IMR-90 (cell line): ENCODE measurements at regions not wholly inside any gene's neighbourhood (a gene's known extent, or its start where the extent isn't known, plus 50 kb on each side); places are given as distances from the start of the nearest gene placed in this dataset.

Experiments
- ATAC-seq: fragments of 200-7000 bp; cut with Tn5 transposase; 2 replicates; pipeline ENCODE4 v1.9.1; 2020; ENCODE audit warnings: low read depth, mild to moderate bottlenecking, moderate library complexity
- BruUV-seq: library from RNA; stranded (reverse); fragments of 400-500 nt; replicated peaks from 2 replicates; lab custom pipeline; 2021; lab: Mats Ljungman, UMichigan
- CTCF ChIA-PET: fragments of 300-600 bp; formaldehyde crosslinking; extraction: SDS; loops from one replicate; lab custom pipeline; 2021; ENCODE audit warnings: antibody characterized with exemption; lab: Yijun Ruan, JAX
- POLR2A ChIA-PET: fragments of 300-600 bp; sonication (Branson Sonifier 250); formaldehyde crosslinking; loops from one replicate; lab custom pipeline; 2022; ENCODE audit warnings: antibody characterized with exemption; ENCODE audit not compliant: unreplicated experiment; lab: Charles Lee
- DNase-seq: peaks from one replicate; pipeline ENCODE4 v3.0.0; 2013
- H2AFZ ChIP-seq: replicated peaks from 2 replicates; pipeline ENCODE3; 2013; ENCODE audit warnings: low read length, mild to moderate bottlenecking; ENCODE audit not compliant: poor library complexity
- H2AK5ac ChIP-seq: 2 replicates; pipeline ENCODE4 v1.6.1; 2013; ENCODE audit warnings: low read depth, low read length, inconsistent platforms
- H2AK9ac ChIP-seq: replicated peaks from 2 replicates; pipeline ENCODE3; 2013; ENCODE audit warnings: mild to moderate bottlenecking, low read depth, low read length, moderate library complexity; ENCODE audit not compliant: poor library complexity
- H2BK120ac ChIP-seq: 2 replicates; pipeline ENCODE4 v1.6.1; 2013; ENCODE audit warnings: low read depth, low read length, inconsistent platforms
- H2BK15ac ChIP-seq: 3 replicates; pipeline ENCODE4 v1.6.1; 2013; ENCODE audit warnings: low read depth, low read length, inconsistent platforms
- H2BK20ac ChIP-seq: 2 replicates; pipeline ENCODE4 v1.6.1; 2013; ENCODE audit warnings: low read depth, mild to moderate bottlenecking, inconsistent platforms, low read length, moderate library complexity
- H2BK5ac ChIP-seq: 2 replicates; pipeline ENCODE4 v1.6.1; 2013; ENCODE audit warnings: mild to moderate bottlenecking, low read depth, low read length, inconsistent platforms; ENCODE audit not compliant: poor library complexity, severe bottlenecking
- H3K14ac ChIP-seq: replicated peaks from 2 replicates; pipeline ENCODE4 v1.6.1; 2013; ENCODE audit warnings: low read depth, low read length, inconsistent platforms
- H3K18ac ChIP-seq: 2 replicates; pipeline ENCODE4 v1.6.1; 2013; ENCODE audit warnings: low read depth, low read length, control low read depth
- H3K23ac ChIP-seq: 2 replicates; pipeline ENCODE4 v1.6.1; 2013; ENCODE audit warnings: low read depth, low read length, inconsistent platforms
- H3K27ac ChIP-seq: 2 replicates; pipeline ENCODE4 v1.5.1; 2013; ENCODE audit warnings: mild to moderate bottlenecking, control low read depth, low read length; ENCODE audit not compliant: insufficient read depth
- H3K27me3 ChIP-seq: 2 replicates; pipeline ENCODE4 v1.6.1; 2013; ENCODE audit warnings: low read length; ENCODE audit not compliant: control insufficient read depth, insufficient read depth
- H3K36me3 ChIP-seq: 2 replicates; pipeline ENCODE4 v1.6.1; 2013; ENCODE audit warnings: low read length, mixed read lengths; ENCODE audit not compliant: control insufficient read depth, insufficient read depth
- H3K4ac ChIP-seq: 2 replicates; pipeline ENCODE4 v1.6.1; 2013; ENCODE audit warnings: low read depth, low read length, inconsistent platforms
- H3K4me1 ChIP-seq: 2 replicates; pipeline ENCODE4 v1.6.1; 2013; ENCODE audit warnings: low read length, mixed read lengths; ENCODE audit not compliant: control insufficient read depth, insufficient read depth
- H3K4me2 ChIP-seq: 2 replicates; pipeline ENCODE4 v1.6.1; 2013; ENCODE audit warnings: low read depth, mild to moderate bottlenecking, control low read depth, low read length, moderate library complexity
- H3K4me3 ChIP-seq: 2 replicates; pipeline ENCODE4 v1.5.1; 2013; ENCODE audit warnings: low read depth, mild to moderate bottlenecking, control low read depth, low read length, moderate library complexity; ENCODE audit not compliant: insufficient read depth
- H3K56ac ChIP-seq: 2 replicates; pipeline ENCODE4 v1.6.1; 2013; ENCODE audit warnings: low read length, inconsistent platforms; ENCODE audit not compliant: insufficient read depth; ENCODE audit errors: extremely low read depth
- H3K79me1 ChIP-seq, 2 experiments: 2 replicates each; pipeline ENCODE4 v1.6.1; 2013; ENCODE audit warnings: low read length in 2 of 2, inconsistent platforms in 1 of 2, low read depth in 1 of 2
- H3K9ac ChIP-seq: 2 replicates; pipeline ENCODE4 v1.6.1; 2013; ENCODE audit warnings: low read depth, low read length, control low read depth
- H3K9me1 ChIP-seq: 2 replicates; pipeline ENCODE4 v1.6.1; 2013; ENCODE audit warnings: low read length, inconsistent platforms; ENCODE audit not compliant: insufficient read depth
- H3K9me3 ChIP-seq: 2 replicates; pipeline ENCODE4 v1.6.1; 2013; ENCODE audit warnings: low read length; ENCODE audit not compliant: control insufficient read depth, insufficient read depth
- H4K20me1 ChIP-seq: 2 replicates; pipeline ENCODE4 v1.6.1; 2013; ENCODE audit warnings: low read length, inconsistent platforms; ENCODE audit not compliant: insufficient read depth
- H4K5ac ChIP-seq: 2 replicates; pipeline ENCODE4 v1.6.1; 2013; ENCODE audit warnings: mild to moderate bottlenecking, low read depth, low read length, control low read depth
- H4K8ac ChIP-seq, 2 experiments: 2 replicates each; pipeline ENCODE4 v1.6.1; 2013; ENCODE audit warnings: low read depth in 2 of 2, low read length in 2 of 2, control low read depth in 1 of 2, inconsistent platforms in 1 of 2
- H4K91ac ChIP-seq: 2 replicates; pipeline ENCODE4 v1.6.1; 2013; ENCODE audit warnings: low read depth, low read length, inconsistent platforms; ENCODE audit not compliant: insufficient read depth
- BHLHE40 ChIP-seq: fragments of 150-350 bp; IDR thresholded peaks from 2 replicates; pipeline ENCODE4 v1.6.1; 2016; ENCODE audit warnings: mild to moderate bottlenecking, low read depth, low read length
- CEBPB ChIP-seq: IDR thresholded peaks from 2 replicates; pipeline ENCODE4 v1.6.1; 2012; ENCODE audit warnings: low read depth, low read length, improper control_type of control experiment
- CHD1 ChIP-seq: IDR thresholded peaks from 2 replicates; pipeline ENCODE4 v1.6.1; 2012; ENCODE audit warnings: low read depth, low read length, improper control_type of control experiment
- CTCF ChIP-seq: conservative IDR thresholded peaks from 2 replicates; pipeline ENCODE4 v1.5.1; 2012; ENCODE audit warnings: mild to moderate bottlenecking, low read depth, low read length, improper control_type of control experiment
- FOS ChIP-seq: fragments of 150-350 bp; IDR thresholded peaks from 2 replicates; pipeline ENCODE4 v1.6.1; 2016; ENCODE audit warnings: low read depth, low read length
- MAFK ChIP-seq: IDR thresholded peaks from 2 replicates; pipeline ENCODE4 v1.6.1; 2012; ENCODE audit warnings: low read depth, low read length, improper control_type of control experiment
- MAZ ChIP-seq: IDR thresholded peaks from 2 replicates; pipeline ENCODE4 v1.6.1; 2012; ENCODE audit warnings: low read depth, mild to moderate bottlenecking, low read length, improper control_type of control experiment, moderate library complexity, borderline replicate concordance
- MXI1 ChIP-seq: IDR thresholded peaks from 2 replicates; pipeline ENCODE4 v1.6.1; 2012; ENCODE audit warnings: low read depth, mild to moderate bottlenecking, low read length, moderate library complexity, borderline replicate concordance
- NFE2L2 ChIP-seq: fragments of 150-350 bp; IDR thresholded peaks from 2 replicates; pipeline ENCODE4 v1.6.1; 2016; ENCODE audit warnings: low read depth, mild to moderate bottlenecking, low read length
- POLR2A ChIP-seq: IDR thresholded peaks from 2 replicates; pipeline ENCODE4 v1.6.1; 2012; ENCODE audit warnings: mild to moderate bottlenecking, low read depth, low read length
- RAD21 ChIP-seq: IDR thresholded peaks from 2 replicates; pipeline ENCODE4 v1.6.1; 2012; ENCODE audit warnings: low read length, improper control_type of control experiment
- RCOR1 ChIP-seq: IDR thresholded peaks from 2 replicates; pipeline ENCODE4 v1.6.1; 2012; ENCODE audit warnings: mild to moderate bottlenecking, low read length, improper control_type of control experiment; ENCODE audit not compliant: insufficient replicate concordance
- RFX5 ChIP-seq: IDR thresholded peaks from 2 replicates; pipeline ENCODE4 v1.8.0; 2012; ENCODE audit warnings: low read depth, mild to moderate bottlenecking, low read length, moderate library complexity
- SMC3 ChIP-seq: fragments of 150-350 bp; IDR thresholded peaks from 2 replicates; pipeline ENCODE4 v1.6.1; 2016; ENCODE audit warnings: low read depth, mild to moderate bottlenecking, antibody characterized with exemption, low read length, moderate library complexity
- USF2 ChIP-seq: fragments of 150-350 bp; IDR thresholded peaks from 2 replicates; pipeline ENCODE4 v1.6.1; 2017; ENCODE audit warnings: mild to moderate bottlenecking, antibody characterized with exemption, low read length, low read depth
- WGBS, 2 experiments: methylation state at CpG; one replicate each; pipeline versions ENCODE4 v1.1.5 to v1.1.7; 2013; ENCODE audit warnings: missing lambda C conversion rate in 2 of 2; ENCODE audit not compliant: insufficient read length in 1 of 2; ENCODE audit errors: extremely low coverage in 2 of 2; 5-methylcytosine and 5-hydroxymethylcytosine counted together
- dilution Hi-C: fragments of 300-500 bp; cut with HindIII; formaldehyde crosslinking; loops from one replicate; pipeline ENCODE4 v1.14.3; 2018; ENCODE audit warnings: low sequenced_read_pairs; ENCODE audit not compliant: unreplicated experiment
- in situ Hi-C: fragments of 300-500 bp; cut with MboI; formaldehyde crosslinking; loops from 3 replicates; pipeline ENCODE4 v1.14.3; 2019; ENCODE audit warnings: low sequenced_read_pairs, inconsistent platforms, mixed read lengths
- intact Hi-C: fragments of 100-400 bp; cut with micrococcal nuclease; formaldehyde crosslinking; loops from 2 replicates; pipeline ENCODE4 v1.10.0; 2022
- TF ChIP-seq, protein P1 (sequence below): fragments of 150-350 bp; IDR thresholded peaks from 2 replicates; pipeline ENCODE4 v1.6.1; 2016; ENCODE audit warnings: low read depth, mild to moderate bottlenecking, low read length, moderate library complexity, borderline replicate concordance

- Histone ChIP-seq H2BK15ac (no peak overlapping the region), H4K5ac (no peak overlapping the region), H4K20me1 (no peaks in the 10 kb centered on the region), H2BK20ac (no peak overlapping the region), H3K27me3 (no peaks in the 10 kb centered on the region), H3K27ac (no peak overlapping the region), H2AFZ (no peak overlapping the region), H4K8ac (no peak overlapping the region), H3K4ac (no peak overlapping the region), H3K9ac (no peak overlapping the region), H3K9me1 (no peaks in the 10 kb centered on the region), H3K18ac (no peak overlapping the region), H3K79me1 (no peaks in the 10 kb centered on the region), H2AK9ac (no peak overlapping the region), H3K14ac (no peak overlapping the region), H3K36me3 (no peaks in the 10 kb centered on the region), H2BK5ac (no peak overlapping the region), H3K56ac (no peak overlapping the region), H4K91ac (no peak overlapping the region), H2AK5ac (no peak overlapping the region), H3K23ac (no peak overlapping the region), H3K4me1 (no peaks in the 10 kb centered on the region), H2BK120ac (no peak overlapping the region), H3K4me3 (no peak overlapping the region), H3K4me2 (no peak overlapping the region), H3K9me3 (no peaks in the 10 kb centered on the region)
- DNase-seq: no peak
- intact Hi-C loops: no loop called here
- ChIA-PET CTCF (no interaction called here), POLR2A (no interaction called here)
- TF ChIP-seq NFE2L2: no peak
- no peak for TF ChIP-seq POLR2A
- no peak for TF ChIP-seq MXI1
- no peak for TF ChIP-seq CEBPB
- no peak for TF ChIP-seq RFX5
- TF ChIP-seq SMC3: no peak
- TF ChIP-seq RCOR1: no peak
- TF ChIP-seq MAZ: no peak
- TF ChIP-seq FOS: no peak
- no peak for TF ChIP-seq CTCF
- TF ChIP-seq, protein P1, sequence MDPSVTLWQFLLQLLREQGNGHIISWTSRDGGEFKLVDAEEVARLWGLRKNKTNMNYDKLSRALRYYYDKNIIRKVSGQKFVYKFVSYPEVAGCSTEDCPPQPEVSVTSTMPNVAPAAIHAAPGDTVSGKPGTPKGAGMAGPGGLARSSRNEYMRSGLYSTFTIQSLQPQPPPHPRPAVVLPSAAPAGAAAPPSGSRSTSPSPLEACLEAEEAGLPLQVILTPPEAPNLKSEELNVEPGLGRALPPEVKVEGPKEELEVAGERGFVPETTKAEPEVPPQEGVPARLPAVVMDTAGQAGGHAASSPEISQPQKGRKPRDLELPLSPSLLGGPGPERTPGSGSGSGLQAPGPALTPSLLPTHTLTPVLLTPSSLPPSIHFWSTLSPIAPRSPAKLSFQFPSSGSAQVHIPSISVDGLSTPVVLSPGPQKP: no peak
- no peak for TF ChIP-seq USF2
- no peak for TF ChIP-seq MAFK
- no peak for TF ChIP-seq BHLHE40
- no peak for TF ChIP-seq CHD1
- TF ChIP-seq RAD21: no peak
- dilution Hi-C loops: no loop called here
- no peak for ATAC-seq
- WGBS, 2 experiments: no CpG with 5 or more reads among the region's 1 CpG
- no TSS peak for BruUV-seq
- in situ Hi-C loops: no loop called here
These were observed 138.1 kb downstream of the LIG4 start for GRCh38 chr13:108077284-108077683.
